ENCODE measurements at regions not wholly inside any gene's neighbourhood (a gene's known extent, or its start where the extent isn't known, plus 50 kb on each side); places are given as distances from the start of the nearest gene placed in this dataset.

GRCh38 chr11:70729949-70730348 lies 331.6 kb downstream of the CTTN start:
- TF ChIP-seq, protein P1, sequence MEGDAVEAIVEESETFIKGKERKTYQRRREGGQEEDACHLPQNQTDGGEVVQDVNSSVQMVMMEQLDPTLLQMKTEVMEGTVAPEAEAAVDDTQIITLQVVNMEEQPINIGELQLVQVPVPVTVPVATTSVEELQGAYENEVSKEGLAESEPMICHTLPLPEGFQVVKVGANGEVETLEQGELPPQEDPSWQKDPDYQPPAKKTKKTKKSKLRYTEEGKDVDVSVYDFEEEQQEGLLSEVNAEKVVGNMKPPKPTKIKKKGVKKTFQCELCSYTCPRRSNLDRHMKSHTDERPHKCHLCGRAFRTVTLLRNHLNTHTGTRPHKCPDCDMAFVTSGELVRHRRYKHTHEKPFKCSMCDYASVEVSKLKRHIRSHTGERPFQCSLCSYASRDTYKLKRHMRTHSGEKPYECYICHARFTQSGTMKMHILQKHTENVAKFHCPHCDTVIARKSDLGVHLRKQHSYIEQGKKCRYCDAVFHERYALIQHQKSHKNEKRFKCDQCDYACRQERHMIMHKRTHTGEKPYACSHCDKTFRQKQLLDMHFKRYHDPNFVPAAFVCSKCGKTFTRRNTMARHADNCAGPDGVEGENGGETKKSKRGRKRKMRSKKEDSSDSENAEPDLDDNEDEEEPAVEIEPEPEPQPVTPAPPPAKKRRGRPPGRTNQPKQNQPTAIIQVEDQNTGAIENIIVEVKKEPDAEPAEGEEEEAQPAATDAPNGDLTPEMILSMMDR (IDR thresholded peaks at IDR 0.05), result no peak
- TF ChIP-seq POLR2A (IDR thresholded peaks at IDR 0.05), result no peak

Measured in thyroid gland (tissue), 4 donors.